CD1c-positive myeloid dendritic cell (primary cell): ENCODE measurements at regions not wholly inside any gene's neighbourhood (a gene's known extent, or its start where the extent isn't known, plus 50 kb on each side); places are given as distances from the start of the nearest gene placed in this dataset.
A peak's percentile ranks its signal among the peaks of the same experiment; 100 is the strongest.

ENCODE experiments used
- DNase-seq: peaks from one replicate; pipeline ENCODE4 v3.0.0-alpha.2; 2016; ENCODE audit errors: extremely low spot score

GRCh38 chr3:5616873-5617272 lies 429.4 kb downstream of the EDEM1 start:
- DNase-seq, result peak; percentile 65

- DNase-seq, result no peak
These were observed 430.7 kb downstream of the EDEM1 start for GRCh38 chr3:5618170-5618569.

- no peak for DNase-seq
These were observed 442.9 kb downstream of the EDEM1 start for GRCh38 chr3:5630406-5630805.

- DNase-seq, result no peak
These were observed 446.5 kb downstream of the EDEM1 start for GRCh38 chr3:5633960-5634359.

- DNase-seq, result no peak
These were observed 446.9 kb downstream of the EDEM1 start for GRCh38 chr3:5634411-5634810.

- DNase-seq, result no peak
These were observed 448.2 kb downstream of the EDEM1 start for GRCh38 chr3:5635746-5636145.

- no peak for DNase-seq
These were observed 451.0 kb downstream of the EDEM1 start for GRCh38 chr3:5638550-5638949.

GRCh38 chr3:5644773-5645670 lies 457.5 kb downstream of the EDEM1 start:
- DNase-seq, result peak; percentile 16

- DNase-seq, result no peak
These were observed 458.3 kb downstream of the EDEM1 start for GRCh38 chr3:5645692-5646410.

GRCh38 chr3:5650303-5650702 lies 462.8 kb downstream of the EDEM1 start:
- no peak for DNase-seq

GRCh38 chr3:5651351-5651750 lies 463.8 kb downstream of the EDEM1 start:
- DNase-seq, result no peak

- no peak for DNase-seq
These were observed 466.1 kb downstream of the EDEM1 start for GRCh38 chr3:5653426-5654143.

GRCh38 chr3:5657106-5657505 lies 469.6 kb downstream of the EDEM1 start:
- peak; percentile 94 for DNase-seq

- DNase-seq, result peak; percentile 57
These were observed 476.1 kb downstream of the EDEM1 start for GRCh38 chr3:5663601-5664000.

GRCh38 chr3:5666455-5666854 lies 478.9 kb downstream of the EDEM1 start:
- no peak for DNase-seq

- no peak for DNase-seq
These were observed 486.0 kb downstream of the EDEM1 start for GRCh38 chr3:5673521-5673920.

- DNase-seq, result no peak
These were observed 487.8 kb downstream of the EDEM1 start for GRCh38 chr3:5675319-5675718.

GRCh38 chr3:5677555-5677954 lies 490.0 kb downstream of the EDEM1 start:
- DNase-seq, result no peak

- DNase-seq, result no peak
These were observed 490.7 kb downstream of the EDEM1 start for GRCh38 chr3:5678248-5678647.

- no peak for DNase-seq
These were observed 491.3 kb downstream of the EDEM1 start for GRCh38 chr3:5678844-5679243.

GRCh38 chr3:5687230-5687629 lies 499.7 kb downstream of the EDEM1 start:
- DNase-seq, result no peak

GRCh38 chr3:5690490-5690889 lies 503.0 kb downstream of the EDEM1 start:
- DNase-seq, result no peak
